ENCODE measurements at regions not wholly inside any gene's neighbourhood (a gene's known extent, or its start where the extent isn't known, plus 50 kb on each side); places are given as distances from the start of the nearest gene placed in this dataset.

GRCh38 chr3:99108508-99108907, 207.0 kb upstream of the DCBLD2 start:
- ATAC-seq = peak; percentile 76
- TF ChIP-seq TOX (CRISPR knock-in tag; IDR thresholded peaks at IDR 0.05; ENCODE audit: borderline replicate concordance) (peak; percentile 81), ZNF8 (CRISPR knock-in tag; IDR thresholded peaks at IDR 0.05) (no peak), RARB (CRISPR knock-in tag; IDR thresholded peaks at IDR 0.05) (0 out of 2 replicates have a peak, but pooled peaks have one; percentile 7)

GRCh38 chr3:99094606-99095005, 193.1 kb upstream of the DCBLD2 start:
- no peak for TF ChIP-seq CSDC2 (CRISPR knock-in tag; IDR thresholded peaks at IDR 0.05)
- no peak for TF ChIP-seq TSHZ2 (CRISPR knock-in tag; IDR thresholded peaks at IDR 0.05)
- TF ChIP-seq OSR1 (CRISPR knock-in tag; IDR thresholded peaks at IDR 0.05) = no peak
- no peak for TF ChIP-seq ZNF565 (CRISPR knock-in tag; conservative IDR thresholded peaks at IDR 0.05; ENCODE audit: low read depth)
- TF ChIP-seq PATZ1 (CRISPR knock-in tag; IDR thresholded peaks at IDR 0.05; ENCODE audit: borderline replicate concordance) = no peak
- TF ChIP-seq GLIS3 (CRISPR knock-in tag; IDR thresholded peaks at IDR 0.05) = no peak
- TF ChIP-seq ISL1 (CRISPR knock-in tag; IDR thresholded peaks at IDR 0.05) = no peak
- TF ChIP-seq ZC3H10 (CRISPR knock-in tag; IDR thresholded peaks at IDR 0.05) = no peak
- TF ChIP-seq TOX (CRISPR knock-in tag; IDR thresholded peaks at IDR 0.05; ENCODE audit: borderline replicate concordance) = no peak
- ATAC-seq = no peak; the same call in 2 of the 3 replicates

GRCh38 chr3:99087277-99087676, 185.8 kb upstream of the DCBLD2 start:
- ATAC-seq = no peak
- TF ChIP-seq ZC3H10 (CRISPR knock-in tag; IDR thresholded peaks at IDR 0.05) = no peak
- no peak for TF ChIP-seq ARNTL (CRISPR knock-in tag; IDR thresholded peaks at IDR 0.05; ENCODE audit: borderline replicate concordance, low read depth)
- TF ChIP-seq OSR1 (CRISPR knock-in tag; IDR thresholded peaks at IDR 0.05) = no peak
- TF ChIP-seq CSRNP3 (CRISPR knock-in tag; IDR thresholded peaks at IDR 0.05) = no peak
- no peak for TF ChIP-seq ISL1 (CRISPR knock-in tag; IDR thresholded peaks at IDR 0.05)

GRCh38 chr3:99084826-99085225, 183.3 kb upstream of the DCBLD2 start:
- ATAC-seq = no peak
- TF ChIP-seq ISL1 (CRISPR knock-in tag; IDR thresholded peaks at IDR 0.05) (no peak), CREB5 (CRISPR knock-in tag; IDR thresholded peaks at IDR 0.05; ENCODE audit: low read depth) (no peak), OSR1 (CRISPR knock-in tag; IDR thresholded peaks at IDR 0.05) (no peak)

GRCh38 chr3:99084156-99084555, 182.7 kb upstream of the DCBLD2 start:
- ATAC-seq = no peak
- TF ChIP-seq OSR1 (CRISPR knock-in tag; IDR thresholded peaks at IDR 0.05) (no peak), CREB5 (CRISPR knock-in tag; IDR thresholded peaks at IDR 0.05; ENCODE audit: low read depth) (no peak), TCF4 (CRISPR knock-in tag; IDR thresholded peaks at IDR 0.05; ENCODE audit: borderline replicate concordance) (no peak), RARB (CRISPR knock-in tag; IDR thresholded peaks at IDR 0.05) (no peak), CSDC2 (CRISPR knock-in tag; IDR thresholded peaks at IDR 0.05) (no peak), ESRRG (CRISPR knock-in tag; IDR thresholded peaks at IDR 0.05) (no peak), GLIS3 (CRISPR knock-in tag; IDR thresholded peaks at IDR 0.05) (no peak)

Data from SK-N-SH treated with all-trans-retinoic acid at 6 μM for 48 hours (cell line).